ENCODE measurements at regions not wholly inside any gene's neighbourhood (a gene's known extent, or its start where the extent isn't known, plus 50 kb on each side); places are given as distances from the start of the nearest gene placed in this dataset.

DNA sequence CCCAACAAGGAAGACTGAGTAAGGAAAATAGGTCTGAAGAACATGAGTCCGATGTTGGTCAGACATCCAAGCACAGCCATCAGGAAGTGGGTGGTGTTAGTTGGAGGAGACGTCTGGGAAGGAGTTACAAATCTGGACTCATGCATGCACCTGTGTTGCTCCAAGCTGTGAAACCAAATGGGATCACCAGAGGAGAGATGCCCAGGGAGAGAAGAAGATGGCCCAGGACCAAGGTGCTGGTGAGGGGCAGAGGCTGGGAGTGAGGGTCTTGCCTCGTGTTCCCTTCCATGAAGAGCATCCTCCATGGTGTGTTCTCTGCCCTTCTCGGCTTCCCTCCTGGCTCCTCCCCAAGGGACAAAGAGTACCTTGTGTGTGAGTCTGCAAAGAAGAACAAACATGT is 405.6 kb downstream of the NPHP4 start:
- DNase-seq: no peak

- no peak for DNase-seq
These were observed 407.0 kb downstream of the NPHP4 start for GRCh38 chr1:5585256-5585655.

- DNase-seq: no peak
These were observed 411.3 kb downstream of the NPHP4 start for GRCh38 chr1:5580926-5581325.

- no peak for DNase-seq
These were observed 412.3 kb downstream of the NPHP4 start for GRCh38 chr1:5579966-5580365.

DNA sequence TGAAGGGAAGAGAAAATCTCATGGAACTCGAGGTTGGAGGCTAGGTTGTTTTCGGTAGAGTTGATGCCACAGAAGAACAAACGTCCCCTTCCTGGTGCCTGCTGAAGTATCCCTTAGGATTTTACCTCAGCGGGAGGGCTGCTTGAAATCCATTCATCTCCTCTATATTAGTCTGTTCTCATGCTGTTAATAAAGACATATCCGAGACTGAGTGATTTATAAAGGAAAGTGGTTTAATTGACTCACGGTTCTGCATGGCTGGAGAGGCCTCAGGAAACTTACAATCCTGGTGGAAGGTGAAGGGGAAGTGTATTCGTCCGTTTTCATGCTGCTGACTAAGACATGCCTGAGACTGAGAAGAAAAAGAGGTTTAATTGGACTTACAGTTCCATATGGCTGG is 413.5 kb downstream of the NPHP4 start:
- DNase-seq: no peak

DNA sequence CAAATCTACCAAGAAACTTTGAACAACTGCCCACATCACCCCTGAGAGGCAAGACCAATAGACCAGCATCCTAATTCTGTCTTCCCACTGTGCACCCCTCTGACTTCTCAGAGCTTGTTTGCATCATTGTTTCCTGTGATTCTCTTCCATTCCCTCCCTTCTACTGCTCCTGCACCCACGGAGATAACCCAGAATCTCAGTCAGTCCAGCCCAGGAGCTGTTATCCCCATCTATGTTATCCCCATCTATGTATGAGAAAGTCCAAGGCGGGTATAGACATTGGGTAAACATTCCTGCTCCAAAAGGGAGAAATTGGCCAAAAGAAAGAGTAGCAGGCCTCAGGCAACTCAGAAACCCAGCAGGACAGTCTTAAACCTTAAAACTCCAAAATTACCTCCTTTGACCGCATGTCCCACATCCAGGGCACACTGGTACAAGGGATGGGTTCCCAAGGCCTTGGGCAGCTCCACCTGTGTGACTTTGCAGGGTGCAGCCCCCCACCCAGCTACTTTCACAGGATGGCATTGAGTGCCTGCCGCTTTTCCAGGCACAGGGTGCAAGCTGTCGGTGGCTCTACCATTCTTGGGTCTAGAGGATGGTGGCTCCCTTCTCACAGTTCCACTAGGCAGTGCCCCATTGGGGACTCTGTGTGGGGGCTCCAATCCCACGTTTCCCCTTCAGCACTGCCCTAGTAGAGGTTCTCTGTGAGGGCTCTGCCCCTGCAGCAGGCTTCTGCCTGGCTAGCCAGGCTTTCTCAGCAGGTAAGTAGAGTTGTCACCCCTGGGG is 414.8 kb downstream of the NPHP4 start:
- DNase-seq: no peak

DNA sequence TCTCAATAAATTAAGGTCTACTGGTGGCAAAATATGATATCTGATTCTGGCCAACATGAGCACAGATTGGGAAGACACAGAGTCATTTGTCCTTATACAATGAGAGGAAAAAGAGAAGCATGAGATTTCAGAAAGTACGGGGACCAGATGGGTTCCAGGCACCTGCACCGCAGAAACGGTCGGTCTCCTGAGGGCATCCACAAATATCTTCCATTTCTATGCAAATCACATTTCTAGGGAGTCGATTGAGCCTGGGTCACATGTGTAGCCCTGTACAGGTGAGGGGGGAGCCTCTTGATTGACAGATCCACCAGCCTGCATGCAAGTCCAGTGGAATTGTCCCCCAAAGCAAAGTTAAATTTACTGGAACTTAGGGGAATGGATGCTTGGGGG is 415.6 kb downstream of the NPHP4 start:
- no peak for DNase-seq

DNA sequence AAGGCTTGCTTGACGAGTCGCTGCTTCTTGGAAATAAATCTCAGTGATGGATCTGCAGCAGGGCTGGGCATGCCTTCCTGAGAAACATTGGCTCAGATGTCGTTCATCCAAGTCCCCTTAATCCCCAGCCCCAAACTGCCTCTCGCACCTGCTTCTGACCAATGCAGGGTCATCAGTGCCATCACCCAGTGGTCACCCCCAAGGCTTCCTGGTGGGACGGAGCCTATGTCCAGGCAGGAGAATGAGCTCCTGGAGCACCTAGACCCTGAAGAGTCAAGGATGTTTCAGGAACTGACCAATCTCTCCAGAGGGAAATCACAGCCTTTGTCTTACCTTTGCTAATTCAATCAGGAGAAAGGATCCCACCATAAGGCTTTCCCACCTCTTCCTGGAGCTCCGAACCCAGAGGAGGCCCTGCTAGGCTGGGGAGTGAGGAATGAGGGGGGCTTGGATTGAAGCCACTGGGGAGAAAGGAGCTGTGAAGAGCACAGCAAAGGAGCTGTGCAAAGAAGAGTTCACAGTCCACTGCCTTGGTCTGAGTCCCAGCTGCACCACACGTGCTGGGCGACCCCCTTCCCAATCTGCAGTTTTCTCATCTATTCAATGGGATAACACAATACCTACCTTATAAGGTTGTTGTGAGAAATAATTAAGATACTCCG is 416.1 kb downstream of the NPHP4 start:
- DNase-seq: no peak

GRCh38 chr1:5575396-5575940 is 416.8 kb downstream of the NPHP4 start:
- DNase-seq: no peak

GRCh38 chr1:5574641-5575040 is 417.6 kb downstream of the NPHP4 start:
- DNase-seq: no peak

DNA sequence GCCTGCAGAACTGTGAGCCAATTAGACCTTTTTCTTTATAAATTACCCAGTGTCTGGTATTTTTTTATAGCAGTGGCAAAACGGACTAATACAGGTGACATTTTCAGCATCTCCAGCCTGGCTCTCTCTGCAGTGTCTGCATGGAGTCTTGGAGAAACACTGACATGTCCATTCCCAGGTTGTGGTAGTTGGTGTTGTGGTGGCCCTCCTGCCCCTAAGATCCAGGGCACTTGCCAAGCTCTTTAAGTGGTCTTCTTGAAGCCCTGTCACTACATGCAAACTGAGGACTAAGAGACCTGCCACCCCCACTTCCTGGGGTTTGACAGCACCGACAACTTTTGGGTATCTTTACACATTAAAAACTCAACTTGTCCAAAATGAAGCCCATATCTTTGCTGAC is 419.4 kb downstream of the NPHP4 start:
- no peak for DNase-seq

GRCh38 chr1:5571861-5572401 is 420.3 kb downstream of the NPHP4 start:
- DNase-seq: no peak

DNA sequence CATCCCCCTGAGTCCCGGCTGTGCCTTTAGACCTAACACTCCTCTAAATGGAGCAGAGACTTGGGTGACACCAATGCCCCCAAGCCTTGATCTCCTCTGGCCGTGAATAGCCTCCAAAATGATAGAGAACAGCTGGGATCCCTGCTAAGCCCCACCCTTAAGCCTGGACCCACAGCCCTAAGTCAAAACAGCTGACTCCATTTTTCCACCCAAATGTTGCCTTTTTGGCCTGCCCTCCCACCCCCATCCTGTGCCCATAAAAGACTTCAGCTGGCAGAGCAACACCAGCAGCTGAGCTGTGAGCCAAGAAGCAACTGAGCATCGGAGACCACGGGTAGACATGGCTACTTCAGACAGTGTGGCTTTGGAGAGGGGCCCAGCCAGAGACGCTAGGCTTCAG is 420.8 kb downstream of the NPHP4 start:
- DNase-seq: no peak

GRCh38 chr1:5570931-5571330 is 421.3 kb downstream of the NPHP4 start:
- DNase-seq: no peak

GRCh38 chr1:5568321-5568720 is 423.9 kb downstream of the NPHP4 start:
- no peak for DNase-seq

DNA sequence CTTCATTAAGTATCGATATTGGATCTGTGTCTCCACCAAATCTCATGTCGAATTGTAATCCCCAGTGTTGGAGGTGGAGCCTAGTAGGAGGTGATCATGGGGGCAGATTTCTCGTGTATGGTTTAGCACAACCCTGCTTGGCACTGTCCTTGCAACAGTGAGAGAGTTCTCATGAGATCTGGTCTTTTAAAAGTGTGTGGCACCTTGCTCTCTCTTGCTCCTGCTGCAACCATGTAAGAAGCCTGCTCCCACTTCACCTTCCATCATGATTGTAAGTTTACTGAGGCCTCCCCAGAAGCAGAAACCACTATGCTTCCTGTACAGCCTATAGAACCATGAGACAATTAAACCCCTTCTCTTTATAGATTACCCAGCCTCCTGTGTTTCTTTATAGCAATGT is 424.4 kb downstream of the NPHP4 start:
- DNase-seq: no peak

GRCh38 chr1:5566924-5567323 is 425.3 kb downstream of the NPHP4 start:
- no peak for DNase-seq

GRCh38 chr1:5565281-5566125 is 426.7 kb downstream of the NPHP4 start:
- no peak for DNase-seq

- DNase-seq: no peak
These were observed 427.5 kb downstream of the NPHP4 start for GRCh38 chr1:5564578-5565257.

- no peak for DNase-seq
These were observed 428.2 kb downstream of the NPHP4 start for GRCh38 chr1:5563861-5564577.

DNA sequence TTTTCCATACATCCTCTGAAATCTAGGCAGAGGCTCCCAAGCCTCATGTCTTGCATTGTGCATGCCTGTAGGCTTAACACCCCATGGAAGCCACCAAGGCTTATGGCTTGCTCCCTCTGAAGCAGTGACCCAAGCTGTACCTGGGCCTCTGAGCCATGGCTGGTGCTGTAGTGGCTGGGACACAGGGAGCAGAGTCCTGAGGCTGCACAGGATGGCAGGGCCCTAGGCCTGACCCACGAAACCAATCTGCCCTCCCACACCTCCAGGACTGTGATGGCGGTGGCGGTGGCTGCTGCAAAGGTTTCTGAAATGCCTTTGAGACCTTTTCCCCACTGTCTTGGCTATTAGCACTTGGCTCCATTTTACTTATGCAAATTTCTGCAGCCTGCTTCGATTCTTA is 429.5 kb downstream of the NPHP4 start:
- no peak for DNase-seq

DNA sequence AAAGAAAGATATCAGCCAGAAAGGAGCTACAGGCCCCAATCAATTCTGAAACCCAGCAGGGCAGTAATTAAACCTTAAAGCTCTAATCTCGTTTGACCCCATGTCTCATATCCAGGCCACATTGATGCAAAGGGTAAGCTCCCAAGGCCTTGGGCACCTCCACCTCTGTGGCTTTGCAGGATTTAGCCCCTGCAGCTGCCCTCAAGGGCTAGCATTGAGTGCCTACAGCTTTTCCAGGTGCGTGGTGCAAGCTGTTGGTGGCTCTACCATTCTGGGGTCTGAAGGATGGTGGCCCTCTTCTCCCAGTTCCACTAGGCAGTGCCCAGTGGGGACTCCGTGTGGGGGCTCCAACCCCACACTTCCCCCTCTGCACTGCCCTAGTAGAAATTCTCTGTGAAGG is 429.9 kb downstream of the NPHP4 start:
- DNase-seq: no peak
